22Rv1 (cell line): ENCODE measurements at regions not wholly inside any gene's neighbourhood (a gene's known extent, or its start where the extent isn't known, plus 50 kb on each side); places are given as distances from the start of the nearest gene placed in this dataset.

Experiments
- ZFX ChIP-seq: fragments of 450-650 bp; IDR thresholded peaks from 2 replicates; pipeline ENCODE4 v1.6.1; 2017; ENCODE audit warnings: antibody characterized with exemption, borderline replicate concordance
- TF ChIP-seq, protein P1 (sequence below): fragments of 450-650 bp; IDR thresholded peaks from 2 replicates; pipeline ENCODE4 v1.5.1; 2017; ENCODE audit warnings: mild to moderate bottlenecking

DNA sequence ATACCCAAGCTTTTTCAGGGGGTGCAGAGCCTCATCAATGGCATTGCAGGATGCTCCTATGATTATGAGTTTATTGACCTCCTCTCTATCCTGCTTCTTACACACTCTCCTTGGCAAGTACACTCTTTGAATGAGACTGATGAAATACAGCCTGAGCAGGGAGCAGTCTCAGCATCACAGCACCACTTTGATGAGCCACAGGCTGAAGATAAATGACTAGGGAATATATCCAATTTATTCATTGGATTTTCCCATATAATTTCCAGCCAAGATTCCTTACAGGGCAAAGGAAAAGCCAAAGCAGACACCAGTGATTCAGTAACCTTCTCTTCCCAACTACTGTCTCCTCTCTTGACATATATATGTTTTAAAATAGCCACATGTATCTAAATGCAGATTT is 79.2 kb downstream of the CASP12 start:
- TF ChIP-seq, protein P1, sequence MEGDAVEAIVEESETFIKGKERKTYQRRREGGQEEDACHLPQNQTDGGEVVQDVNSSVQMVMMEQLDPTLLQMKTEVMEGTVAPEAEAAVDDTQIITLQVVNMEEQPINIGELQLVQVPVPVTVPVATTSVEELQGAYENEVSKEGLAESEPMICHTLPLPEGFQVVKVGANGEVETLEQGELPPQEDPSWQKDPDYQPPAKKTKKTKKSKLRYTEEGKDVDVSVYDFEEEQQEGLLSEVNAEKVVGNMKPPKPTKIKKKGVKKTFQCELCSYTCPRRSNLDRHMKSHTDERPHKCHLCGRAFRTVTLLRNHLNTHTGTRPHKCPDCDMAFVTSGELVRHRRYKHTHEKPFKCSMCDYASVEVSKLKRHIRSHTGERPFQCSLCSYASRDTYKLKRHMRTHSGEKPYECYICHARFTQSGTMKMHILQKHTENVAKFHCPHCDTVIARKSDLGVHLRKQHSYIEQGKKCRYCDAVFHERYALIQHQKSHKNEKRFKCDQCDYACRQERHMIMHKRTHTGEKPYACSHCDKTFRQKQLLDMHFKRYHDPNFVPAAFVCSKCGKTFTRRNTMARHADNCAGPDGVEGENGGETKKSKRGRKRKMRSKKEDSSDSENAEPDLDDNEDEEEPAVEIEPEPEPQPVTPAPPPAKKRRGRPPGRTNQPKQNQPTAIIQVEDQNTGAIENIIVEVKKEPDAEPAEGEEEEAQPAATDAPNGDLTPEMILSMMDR, result no peak
- no peak for TF ChIP-seq ZFX
